GM13976 (cell line): ENCODE measurements at regions not wholly inside any gene's neighbourhood (a gene's known extent, or its start where the extent isn't known, plus 50 kb on each side); places are given as distances from the start of the nearest gene placed in this dataset.
"Not testable (repeated sequence)": the region's sequence is repeated elsewhere in the genome, so short reads cannot be mapped to it uniquely, and the experiment has no call there.

Source experiments
- DNase-seq: peaks from one replicate; pipeline ENCODE4 v3.0.0; 2012; ENCODE audit warnings: low spot score
- in situ Hi-C: fragments of 300-500 bp; cut with MboI; formaldehyde crosslinking; loops from one replicate; pipeline ENCODE4 v1.12.0; 2022; ENCODE audit warnings: low sequenced_read_pairs, mixed read lengths, inconsistent platforms; ENCODE audit not compliant: unreplicated experiment
- TF ChIP-seq, protein P1 (sequence below): IDR thresholded peaks from 2 replicates; pipeline ENCODE4 v1.5.1; 2012; ENCODE audit warnings: borderline replicate concordance, mild to moderate bottlenecking; ENCODE audit not compliant: insufficient read depth; ENCODE audit errors: extremely low read depth, missing control alignments, control extremely low read depth

DNA sequence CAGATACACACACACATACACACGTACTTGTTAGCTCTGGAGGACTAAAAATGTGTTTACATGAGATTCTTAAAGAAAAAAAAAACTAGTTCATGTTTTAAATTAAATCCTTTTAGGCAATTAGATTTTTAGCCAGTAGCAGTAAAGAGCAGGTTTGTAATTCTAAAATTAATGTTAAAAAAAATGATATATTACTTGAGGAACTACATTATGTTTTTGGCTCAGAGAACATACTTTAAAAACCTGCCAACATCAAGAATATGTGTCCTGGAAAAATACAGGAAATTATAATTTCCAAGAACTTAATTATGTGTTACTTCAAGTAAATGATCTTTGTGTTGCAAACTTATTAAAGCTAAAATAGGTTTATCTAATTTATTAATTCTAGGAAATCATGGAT, 594.3 kb upstream of the PCDH7 start:
- in situ Hi-C loops, result no loop called here

GRCh38 chr4:30126351-30126750, 593.8 kb upstream of the PCDH7 start:
- no peak for DNase-seq
- TF ChIP-seq, protein P1, sequence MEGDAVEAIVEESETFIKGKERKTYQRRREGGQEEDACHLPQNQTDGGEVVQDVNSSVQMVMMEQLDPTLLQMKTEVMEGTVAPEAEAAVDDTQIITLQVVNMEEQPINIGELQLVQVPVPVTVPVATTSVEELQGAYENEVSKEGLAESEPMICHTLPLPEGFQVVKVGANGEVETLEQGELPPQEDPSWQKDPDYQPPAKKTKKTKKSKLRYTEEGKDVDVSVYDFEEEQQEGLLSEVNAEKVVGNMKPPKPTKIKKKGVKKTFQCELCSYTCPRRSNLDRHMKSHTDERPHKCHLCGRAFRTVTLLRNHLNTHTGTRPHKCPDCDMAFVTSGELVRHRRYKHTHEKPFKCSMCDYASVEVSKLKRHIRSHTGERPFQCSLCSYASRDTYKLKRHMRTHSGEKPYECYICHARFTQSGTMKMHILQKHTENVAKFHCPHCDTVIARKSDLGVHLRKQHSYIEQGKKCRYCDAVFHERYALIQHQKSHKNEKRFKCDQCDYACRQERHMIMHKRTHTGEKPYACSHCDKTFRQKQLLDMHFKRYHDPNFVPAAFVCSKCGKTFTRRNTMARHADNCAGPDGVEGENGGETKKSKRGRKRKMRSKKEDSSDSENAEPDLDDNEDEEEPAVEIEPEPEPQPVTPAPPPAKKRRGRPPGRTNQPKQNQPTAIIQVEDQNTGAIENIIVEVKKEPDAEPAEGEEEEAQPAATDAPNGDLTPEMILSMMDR, result no peak
- in situ Hi-C loops, result no loop called here

More for the DNA sequence above, 594.3 kb upstream of the PCDH7 start:
- TF ChIP-seq, protein P1, result no peak
- DNase-seq, result no peak

GRCh38 chr4:30148828-30149227, 571.3 kb upstream of the PCDH7 start:
- in situ Hi-C loops, DNase-seq: not testable (repeated sequence)

DNA sequence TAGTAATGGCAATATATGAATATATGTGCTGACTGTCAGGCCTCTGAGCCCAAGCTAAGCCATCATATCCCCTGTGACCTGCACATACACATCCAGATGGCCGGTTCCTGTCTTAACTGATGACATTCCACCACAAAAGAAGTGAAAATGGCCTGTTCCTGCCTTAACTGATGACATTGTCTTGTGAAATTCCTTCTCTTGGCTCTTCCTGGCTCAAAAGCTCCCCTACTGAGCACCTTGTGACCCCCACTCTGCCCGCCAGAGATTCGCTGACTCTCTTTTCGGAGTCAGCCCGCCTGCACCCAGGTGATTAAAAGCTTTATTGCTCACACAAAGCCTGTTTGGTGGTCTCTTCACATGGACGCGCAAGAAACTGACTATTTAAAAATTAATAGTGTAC, 570.6 kb upstream of the PCDH7 start:
- DNase-seq, in situ Hi-C loops: not testable (repeated sequence)

- in situ Hi-C loops, result no loop called here
- TF ChIP-seq, protein P1, result no peak
- no peak for DNase-seq
Observed at GRCh38 chr4:30153427-30153826, 566.7 kb upstream of the PCDH7 start.

GRCh38 chr4:30160140-30160539, 560.0 kb upstream of the PCDH7 start:
- in situ Hi-C loops, result no loop called here
- DNase-seq, result no peak
- TF ChIP-seq, protein P1, result no peak

- TF ChIP-seq, protein P1, result no peak
- in situ Hi-C loops, result no loop called here
- DNase-seq, result no peak
Observed at GRCh38 chr4:30172416-30172815, 547.8 kb upstream of the PCDH7 start.

- in situ Hi-C loops, result no loop called here
- DNase-seq, result no peak
- TF ChIP-seq, protein P1, result no peak
Observed at GRCh38 chr4:30181512-30181911, 538.7 kb upstream of the PCDH7 start.
